GM12873 (cell line): ENCODE measurements at regions not wholly inside any gene's neighbourhood (a gene's known extent, or its start where the extent isn't known, plus 50 kb on each side); places are given as distances from the start of the nearest gene placed in this dataset.

Source experiments
- CTCF ChIP-seq: IDR thresholded peaks from 2 replicates; pipeline ENCODE4 v1.5.1; 2012; ENCODE audit warnings: low read depth, mild to moderate bottlenecking, moderate library complexity, low read length, control low read depth; ENCODE audit not compliant: insufficient read depth; ENCODE audit errors: missing control alignments

- TF ChIP-seq CTCF: no peak
These were observed 72.6 kb upstream of the CTXND1 start for GRCh38 chr15:80324545-80325080.

- no peak for TF ChIP-seq CTCF
These were observed 73.2 kb upstream of the CTXND1 start for GRCh38 chr15:80325206-80325605.

GRCh38 chr15:80326270-80326669 lies 74.3 kb upstream of the CTXND1 start:
- TF ChIP-seq CTCF: no peak

- no peak for TF ChIP-seq CTCF
These were observed 75.7 kb upstream of the ARNT2 start for GRCh38 chr15:80328496-80328895.

GRCh38 chr15:80331886-80332406 lies 72.2 kb upstream of the ARNT2 start:
- TF ChIP-seq CTCF: no peak

GRCh38 chr15:80333261-80333660 lies 70.9 kb upstream of the ARNT2 start:
- no peak for TF ChIP-seq CTCF

GRCh38 chr15:80334521-80334920 lies 69.7 kb upstream of the ARNT2 start:
- TF ChIP-seq CTCF: no peak

GRCh38 chr15:80339601-80340000 lies 64.6 kb upstream of the ARNT2 start:
- TF ChIP-seq CTCF: no peak
